Activated CD4-positive, alpha-beta T cell treated with anti-CD3 and anti-CD28 coated beads, Interleukin-2, amount 10 ng/mL, durations not matched to agents 7 days and 5 days (primary cell): ENCODE measurements at regions not wholly inside any gene's neighbourhood (a gene's known extent, or its start where the extent isn't known, plus 50 kb on each side); places are given as distances from the start of the nearest gene placed in this dataset.

Source experiments
- CTCF ChIA-PET: fragments of 350-600 bp; sonication (Branson Sonifier 250); formaldehyde crosslinking; loops from one replicate; lab custom pipeline; 2021; ENCODE audit warnings: antibody characterized with exemption; lab: Charles Lee
- POLR2A ChIA-PET: fragments of 350-600 bp; sonication (Branson Sonifier 250); formaldehyde crosslinking; loops from one replicate; lab custom pipeline; 2021; ENCODE audit warnings: antibody characterized with exemption; lab: Charles Lee
- DNase-seq: peaks from one replicate; pipeline ENCODE4 v3.0.0-alpha.2; 2020
- H3K27ac Mint-ChIP-seq: one replicate; pipeline ENCODE4 v1.8.0; 2021; ENCODE audit warnings: mild to moderate bottlenecking, moderate library complexity, mixed read lengths
- H3K27me3 Mint-ChIP-seq: one replicate; pipeline ENCODE4 v1.8.0; 2021; ENCODE audit warnings: mixed read lengths
- H3K36me3 Mint-ChIP-seq: one replicate; pipeline ENCODE4 v1.8.0; 2021; ENCODE audit warnings: low read depth, mixed read lengths
- H3K4me1 Mint-ChIP-seq: one replicate; pipeline ENCODE4 v1.8.0; 2021; ENCODE audit warnings: mixed read lengths
- H3K4me3 Mint-ChIP-seq: one replicate; pipeline ENCODE4 v1.8.0; 2021; ENCODE audit warnings: mild to moderate bottlenecking, moderate library complexity, mixed read lengths
- H3K9me3 Mint-ChIP-seq: one replicate; pipeline ENCODE4 v1.8.0; 2021; ENCODE audit warnings: mixed read lengths

DNA sequence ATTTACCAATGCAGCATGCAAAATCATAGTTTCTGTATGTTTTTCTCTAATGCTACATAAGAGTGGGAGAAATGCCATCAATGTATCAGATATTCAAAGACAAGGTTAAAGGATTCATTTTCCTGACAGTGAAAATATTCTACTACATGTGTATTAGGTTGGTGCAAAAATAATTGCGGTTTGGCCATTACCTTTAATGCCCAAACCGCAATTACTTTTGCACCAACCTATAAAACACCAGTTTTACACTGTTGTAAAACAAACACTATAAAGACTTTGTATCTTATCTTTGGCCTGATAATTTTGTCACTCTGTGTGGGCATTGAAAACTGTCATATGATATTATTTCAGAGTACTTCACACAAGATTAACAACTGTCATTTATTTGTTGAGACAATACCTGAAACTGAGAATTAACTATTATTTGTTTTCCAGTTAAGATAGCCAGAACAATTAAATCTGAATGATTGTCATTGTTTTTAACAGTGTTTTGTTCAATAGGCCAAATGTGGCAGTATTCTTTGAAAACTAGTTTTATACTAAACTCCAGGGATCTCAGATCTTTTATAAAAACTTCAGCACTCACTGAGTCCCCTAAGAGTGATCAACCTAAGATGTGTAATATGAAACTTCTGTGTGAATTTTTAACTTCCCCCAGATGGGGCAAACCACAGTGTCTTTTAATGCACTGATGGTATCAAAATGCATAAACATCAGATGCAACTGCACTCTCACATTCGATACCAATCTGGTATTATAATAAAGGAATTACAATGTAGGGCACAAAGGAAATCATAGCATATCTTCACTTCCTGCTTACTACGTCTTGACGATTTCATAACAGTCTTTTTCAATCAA is 53.8 kb upstream of the FBN2 start:
- POLR2A ChIA-PET = no interaction called here
- CTCF ChIA-PET = no interaction called here
- no peak for DNase-seq
- Mint-ChIP-seq H3K27ac (no peak overlapping the region), H3K27me3 (no peaks in the 10 kb centered on the region), H3K36me3 (no peaks in the 10 kb centered on the region), H3K4me1 (no peaks in the 10 kb centered on the region), H3K9me3 (no peaks in the 10 kb centered on the region), H3K4me3 (no peak overlapping the region)

DNA sequence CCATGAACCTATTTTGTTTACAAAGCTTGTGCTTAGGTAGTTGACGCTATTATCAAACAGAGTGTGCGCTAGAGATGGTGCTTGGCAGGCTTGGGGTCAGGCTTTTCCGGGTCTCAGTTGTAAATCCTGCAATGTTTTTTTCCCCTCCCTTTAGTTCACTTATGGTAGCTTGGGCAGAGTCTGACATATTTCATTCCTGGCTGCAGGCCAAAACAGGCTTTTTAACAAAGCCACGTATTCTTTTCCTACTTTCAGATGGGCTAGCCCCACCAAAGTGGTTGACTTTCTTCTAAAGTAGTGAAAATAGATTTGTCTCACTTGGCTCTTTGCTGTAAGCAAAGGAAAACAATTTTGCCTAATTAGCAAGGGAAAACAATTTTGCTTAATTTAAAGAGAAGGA is 58.0 kb upstream of the FBN2 start:
- ChIA-PET CTCF (interaction anchor here (0.7 kb wide), 1 partner anchor 51 kb away, joined by 3 read pairs; no protein-coding TSS in a partner anchor), POLR2A (no interaction called here)
- H3K27me3 Mint-ChIP-seq = no peaks in the 10 kb centered on the region
- H3K4me3 Mint-ChIP-seq = no peak overlapping the region
- H3K36me3 Mint-ChIP-seq = no peaks in the 10 kb centered on the region
- no peaks in the 10 kb centered on the region for H3K4me1 Mint-ChIP-seq
- DNase-seq = no peak
- no peak overlapping the region for H3K27ac Mint-ChIP-seq
- H3K9me3 Mint-ChIP-seq = no peaks in the 10 kb centered on the region

DNA sequence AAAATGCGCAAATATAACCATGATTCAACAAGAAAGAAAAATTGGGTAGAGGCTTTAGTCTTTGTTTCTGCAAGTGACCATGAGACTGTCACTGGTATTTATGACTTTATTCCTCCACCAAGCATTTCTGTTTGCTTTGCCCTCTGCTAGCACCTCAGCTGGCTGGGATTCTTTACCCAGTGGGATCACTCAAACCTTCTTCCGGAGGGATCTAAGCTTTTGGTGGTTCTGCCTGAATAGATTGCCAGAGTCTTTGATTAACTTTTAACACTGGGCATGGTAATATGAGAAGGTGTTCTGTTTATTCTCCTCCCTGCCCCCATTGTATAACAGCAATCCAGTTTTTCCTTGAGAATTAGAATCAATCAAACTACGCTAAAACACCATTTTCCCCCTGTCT is 59.1 kb upstream of the FBN2 start:
- Mint-ChIP-seq H3K27ac (no peak overlapping the region), H3K4me3 (no peak overlapping the region), H3K4me1 (no peaks in the 10 kb centered on the region), H3K36me3 (no peaks in the 10 kb centered on the region), H3K27me3 (no peaks in the 10 kb centered on the region), H3K9me3 (no peaks in the 10 kb centered on the region)
- ChIA-PET CTCF (no interaction called here), POLR2A (interaction anchor here (0.6 kb wide), 1 partner anchor 23 kb away, joined by 4 read pairs; no protein-coding TSS in a partner anchor)
- no peak for DNase-seq

DNA sequence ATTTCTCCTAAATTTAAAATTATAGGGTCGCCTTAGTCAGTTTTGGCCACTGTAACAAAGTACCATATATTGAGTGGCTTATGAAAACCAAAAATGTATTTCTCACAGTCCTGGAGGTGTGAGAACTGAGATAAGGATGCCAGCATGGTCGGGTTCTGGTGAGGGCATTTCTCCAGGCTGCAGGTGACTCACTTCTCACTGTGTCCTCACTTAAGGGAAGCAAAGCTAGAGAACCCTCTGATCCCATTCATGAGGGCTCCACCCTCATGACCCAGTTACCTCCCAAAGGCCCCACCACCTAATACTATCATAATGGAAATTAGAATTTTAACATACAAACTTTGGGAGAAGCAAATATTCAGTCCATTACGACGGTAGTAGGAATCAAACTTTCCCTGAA is 75.1 kb upstream of the FBN2 start:
- no peak overlapping the region for H3K27ac Mint-ChIP-seq
- no peak overlapping the region for H3K4me3 Mint-ChIP-seq
- no peak for DNase-seq

DNA sequence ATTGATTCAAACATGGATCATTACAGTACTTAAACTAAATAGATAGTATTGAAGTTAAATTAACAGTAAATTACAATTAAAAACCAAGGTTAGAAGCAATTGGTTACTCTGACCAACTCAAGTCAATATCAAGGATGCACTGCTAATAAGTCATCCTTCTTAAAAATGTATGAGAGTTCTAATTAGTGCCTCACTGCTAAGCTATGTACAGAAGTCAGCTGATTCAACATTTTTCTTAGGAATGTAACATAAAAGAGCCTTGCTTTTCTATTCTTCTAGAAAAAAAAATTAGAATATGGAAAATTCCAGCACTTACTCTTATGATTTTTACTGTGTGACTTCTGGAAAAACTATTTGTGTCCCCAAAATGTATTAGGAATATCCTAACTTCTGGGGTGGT is 75.7 kb upstream of the FBN2 start:
- H3K4me3 Mint-ChIP-seq = no peak overlapping the region
- POLR2A ChIA-PET = no interaction called here

More for the DNA sequence above, 75.1 kb upstream of the FBN2 start:
- peaks cover 2% of the 10 kb centered on the region for H3K9me3 Mint-ChIP-seq
- H3K36me3 Mint-ChIP-seq = no peaks in the 10 kb centered on the region
- CTCF ChIA-PET = no interaction called here
- POLR2A ChIA-PET = no interaction called here
- H3K27me3 Mint-ChIP-seq = no peaks in the 10 kb centered on the region
- no peaks in the 10 kb centered on the region for H3K4me1 Mint-ChIP-seq

DNA sequence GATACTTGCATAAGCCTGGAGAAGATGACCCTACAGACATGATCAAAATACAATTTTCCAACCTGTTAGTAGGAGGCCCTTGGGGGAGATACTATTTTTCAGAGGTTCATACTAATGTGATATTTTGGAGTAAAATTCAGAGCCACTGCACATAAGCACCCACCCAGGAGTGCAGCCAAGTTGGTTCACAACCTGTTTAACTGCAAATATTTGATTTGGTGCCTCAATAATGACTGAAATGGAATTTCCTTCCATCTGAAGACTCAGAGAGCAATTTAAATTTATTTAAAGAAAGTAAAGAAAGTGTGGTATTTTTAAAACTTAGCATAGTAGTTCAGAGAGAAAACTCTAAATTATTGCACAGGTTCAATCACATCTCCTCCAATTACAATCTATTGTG is 77.5 kb upstream of the FBN2 start:
- POLR2A ChIA-PET = no interaction called here
- CTCF ChIA-PET = no interaction called here
- H3K27ac Mint-ChIP-seq = no peak overlapping the region
- no peaks in the 10 kb centered on the region for H3K36me3 Mint-ChIP-seq
- no peaks in the 10 kb centered on the region for H3K9me3 Mint-ChIP-seq
- H3K4me1 Mint-ChIP-seq = no peaks in the 10 kb centered on the region
- no peak overlapping the region for H3K4me3 Mint-ChIP-seq
- no peak for DNase-seq
- H3K27me3 Mint-ChIP-seq = no peaks in the 10 kb centered on the region

More for the DNA sequence above, 75.7 kb upstream of the FBN2 start:
- DNase-seq = no peak
- Mint-ChIP-seq H3K27ac (no peak overlapping the region), H3K9me3 (no peaks in the 10 kb centered on the region), H3K27me3 (no peaks in the 10 kb centered on the region), H3K4me1 (no peaks in the 10 kb centered on the region), H3K36me3 (no peaks in the 10 kb centered on the region)
- CTCF ChIA-PET = no interaction called here

DNA sequence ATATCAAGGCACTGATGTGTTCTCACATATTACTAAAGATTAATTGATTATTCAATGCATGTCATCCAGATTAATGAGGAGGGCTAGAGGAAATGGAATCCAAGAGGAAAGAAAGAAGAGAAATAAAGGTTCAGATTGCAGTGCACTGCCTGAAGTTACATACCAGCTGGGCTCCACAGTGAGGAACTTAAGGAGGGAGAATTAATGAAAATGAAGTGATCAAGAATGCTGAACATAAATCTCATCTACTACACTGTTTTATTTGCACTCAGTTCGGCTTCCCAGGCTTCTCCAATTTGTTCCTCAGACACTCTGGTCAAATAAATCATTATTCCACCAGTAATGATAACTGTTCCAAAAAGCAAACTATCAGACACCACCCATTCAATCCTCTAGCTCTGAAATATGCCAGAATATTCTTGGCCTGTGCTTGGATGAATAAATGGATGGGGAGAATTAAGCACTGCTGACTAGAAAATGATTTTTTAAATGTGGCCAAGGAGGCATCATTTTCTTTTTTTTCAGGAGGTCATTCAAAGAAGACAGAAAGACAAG is 88.6 kb upstream of the FBN2 start:
- ChIA-PET POLR2A (no interaction called here), CTCF (no interaction called here)
- Mint-ChIP-seq H3K4me1 (no peaks in the 10 kb centered on the region), H3K9me3 (no peaks in the 10 kb centered on the region), H3K36me3 (no peaks in the 10 kb centered on the region), H3K27ac (no peak overlapping the region), H3K27me3 (peaks cover 1% of the 10 kb centered on the region), H3K4me3 (no peak overlapping the region)
- no peak for DNase-seq

DNA sequence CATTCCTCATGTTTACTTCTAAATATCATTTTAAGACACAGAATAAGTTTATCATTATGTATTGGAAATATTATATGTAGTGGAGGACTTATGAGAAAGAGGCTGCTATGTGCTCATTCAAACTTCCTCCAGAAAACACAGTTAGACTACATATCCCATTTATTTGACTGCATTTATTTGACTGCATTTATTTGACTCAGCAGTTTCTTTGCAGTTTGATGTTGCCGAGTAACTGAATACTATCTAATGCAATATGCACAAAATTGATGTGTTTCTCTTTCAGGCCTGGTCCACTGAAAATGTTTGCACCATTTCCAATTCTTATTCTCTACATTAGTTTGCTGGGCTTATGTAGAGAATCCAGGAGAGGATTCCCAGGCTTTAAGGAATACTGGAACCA is 89.9 kb upstream of the FBN2 start:
- ChIA-PET POLR2A (no interaction called here), CTCF (no interaction called here)
- Mint-ChIP-seq H3K27me3 (peaks cover 1% of the 10 kb centered on the region), H3K4me3 (no peak overlapping the region), H3K9me3 (no peaks in the 10 kb centered on the region), H3K4me1 (no peaks in the 10 kb centered on the region), H3K27ac (no peak overlapping the region), H3K36me3 (no peaks in the 10 kb centered on the region)
- DNase-seq = no peak

DNA sequence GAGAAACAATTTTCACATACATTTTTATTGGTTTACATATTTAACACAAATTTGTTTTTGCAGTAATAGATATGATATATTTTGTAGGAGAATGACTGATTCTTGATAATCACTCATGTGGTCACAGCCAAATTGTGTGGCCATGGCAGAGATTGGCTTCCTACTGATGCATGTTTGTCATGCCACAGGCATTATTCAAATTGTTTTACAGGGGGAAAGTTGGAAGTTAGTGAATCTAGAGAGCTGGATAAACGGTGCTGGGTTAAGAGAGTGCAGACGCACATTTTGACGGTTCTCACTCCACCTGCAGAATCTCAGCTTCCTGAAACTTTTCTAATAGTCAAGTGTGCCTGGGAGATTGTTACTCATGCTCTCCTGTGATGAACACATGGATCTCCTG is 91.1 kb upstream of the FBN2 start:
- POLR2A ChIA-PET = no interaction called here
- Mint-ChIP-seq H3K9me3 (peaks cover 3% of the 10 kb centered on the region), H3K36me3 (no peaks in the 10 kb centered on the region), H3K27me3 (no peaks in the 10 kb centered on the region), H3K27ac (no peak overlapping the region), H3K4me3 (no peak overlapping the region), H3K4me1 (no peaks in the 10 kb centered on the region)
- DNase-seq = no peak
- CTCF ChIA-PET = no interaction called here

DNA sequence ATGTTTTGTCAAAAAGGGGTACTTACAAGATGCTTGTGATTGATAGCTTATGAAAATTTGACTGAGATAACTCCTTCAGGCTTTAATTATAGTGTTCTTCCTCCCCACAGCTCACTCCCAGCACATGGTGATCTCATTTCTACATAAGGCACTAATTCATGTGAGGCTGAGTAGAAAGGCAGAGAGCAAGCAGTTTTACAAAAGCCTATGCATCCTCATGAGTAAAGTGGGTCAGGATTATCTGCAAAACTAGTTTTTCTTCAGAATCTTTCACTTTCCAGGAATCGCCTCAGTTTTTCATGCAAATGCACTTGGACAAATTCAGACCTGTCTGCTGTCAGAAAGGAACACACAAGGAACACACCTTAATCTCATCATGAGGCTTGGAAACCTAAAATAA is 92.1 kb upstream of the FBN2 start:
- no peak for DNase-seq
- ChIA-PET POLR2A (no interaction called here), CTCF (no interaction called here)
- Mint-ChIP-seq H3K4me1 (no peaks in the 10 kb centered on the region), H3K36me3 (no peaks in the 10 kb centered on the region), H3K27ac (no peak overlapping the region), H3K4me3 (no peak overlapping the region), H3K9me3 (peaks cover 4% of the 10 kb centered on the region), H3K27me3 (no peaks in the 10 kb centered on the region)

DNA sequence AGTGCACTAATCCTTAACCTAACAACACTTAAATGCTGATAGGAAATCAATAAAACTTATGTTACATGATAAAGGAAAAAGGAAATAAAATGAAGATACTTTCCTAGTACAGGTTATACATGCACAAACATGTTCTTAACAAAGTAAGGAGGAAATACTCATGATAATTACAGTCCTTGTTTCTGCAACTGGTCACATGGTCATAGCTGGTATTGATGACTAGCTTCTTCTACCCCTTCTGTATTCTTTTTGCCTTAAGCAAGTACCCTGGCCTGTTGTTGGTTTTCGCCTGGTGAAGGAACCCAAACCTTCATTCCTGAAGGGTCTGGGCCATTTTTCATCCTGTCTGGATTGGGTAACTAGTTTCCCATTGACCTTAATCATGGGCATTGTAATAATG is 93.7 kb upstream of the FBN2 start:
- Mint-ChIP-seq H3K4me3 (no peak overlapping the region), H3K36me3 (no peaks in the 10 kb centered on the region), H3K9me3 (peaks cover 4% of the 10 kb centered on the region), H3K27me3 (no peaks in the 10 kb centered on the region), H3K27ac (no peak overlapping the region), H3K4me1 (no peaks in the 10 kb centered on the region)
- ChIA-PET CTCF (no interaction called here), POLR2A (no interaction called here)
- DNase-seq = no peak

DNA sequence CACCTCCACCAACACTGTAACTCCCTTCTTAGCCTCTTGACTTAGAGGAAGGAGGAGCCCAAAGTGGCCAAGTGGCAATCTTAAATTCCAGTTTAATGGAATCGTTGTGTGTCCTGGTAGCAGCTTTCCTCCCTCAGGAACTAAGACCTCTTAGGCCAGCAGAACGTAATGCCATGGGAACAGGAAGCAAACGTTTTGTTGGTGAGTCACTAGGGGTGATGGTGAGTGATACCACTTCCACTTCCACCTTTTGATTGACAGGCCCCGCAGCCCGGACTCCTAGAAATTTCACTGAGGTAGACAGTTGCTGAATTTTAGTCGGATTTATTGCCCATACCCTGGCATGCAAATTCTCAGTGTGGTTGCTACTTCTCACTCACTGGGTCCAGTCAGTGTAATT is 94.2 kb upstream of the FBN2 start:
- ChIA-PET POLR2A (no interaction called here), CTCF (no interaction called here)
- no peak for DNase-seq
- H3K4me1 Mint-ChIP-seq = no peaks in the 10 kb centered on the region
- no peak overlapping the region for H3K27ac Mint-ChIP-seq
- peaks cover 4% of the 10 kb centered on the region for H3K9me3 Mint-ChIP-seq
- no peaks in the 10 kb centered on the region for H3K27me3 Mint-ChIP-seq
- H3K4me3 Mint-ChIP-seq = no peak overlapping the region
- H3K36me3 Mint-ChIP-seq = no peaks in the 10 kb centered on the region

DNA sequence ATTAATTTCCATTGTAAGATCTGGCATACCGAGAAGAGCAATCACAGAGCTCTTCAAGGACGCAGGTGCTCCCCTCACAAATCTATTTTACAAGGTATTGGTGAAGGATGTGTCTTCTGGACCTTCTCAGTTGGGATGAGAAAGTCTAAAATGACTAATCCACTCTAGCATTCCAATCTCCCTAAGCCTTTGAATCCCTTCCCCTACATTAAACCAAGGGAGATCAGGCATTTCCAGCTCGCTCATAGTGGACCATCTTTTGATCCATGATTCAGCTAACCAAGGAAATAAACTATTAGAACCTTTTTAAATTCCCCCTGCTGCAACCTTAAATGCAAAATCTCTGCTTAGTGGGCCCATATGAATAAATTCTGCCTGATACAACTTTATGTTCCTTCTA is 95.9 kb upstream of the FBN2 start:
- H3K4me3 Mint-ChIP-seq = no peak overlapping the region
- H3K4me1 Mint-ChIP-seq = no peaks in the 10 kb centered on the region
- CTCF ChIA-PET = no interaction called here
- peaks cover 4% of the 10 kb centered on the region for H3K9me3 Mint-ChIP-seq
- no peaks in the 10 kb centered on the region for H3K36me3 Mint-ChIP-seq
- no peaks in the 10 kb centered on the region for H3K27me3 Mint-ChIP-seq
- H3K27ac Mint-ChIP-seq = no peak overlapping the region
- no peak for DNase-seq
- POLR2A ChIA-PET = no interaction called here

DNA sequence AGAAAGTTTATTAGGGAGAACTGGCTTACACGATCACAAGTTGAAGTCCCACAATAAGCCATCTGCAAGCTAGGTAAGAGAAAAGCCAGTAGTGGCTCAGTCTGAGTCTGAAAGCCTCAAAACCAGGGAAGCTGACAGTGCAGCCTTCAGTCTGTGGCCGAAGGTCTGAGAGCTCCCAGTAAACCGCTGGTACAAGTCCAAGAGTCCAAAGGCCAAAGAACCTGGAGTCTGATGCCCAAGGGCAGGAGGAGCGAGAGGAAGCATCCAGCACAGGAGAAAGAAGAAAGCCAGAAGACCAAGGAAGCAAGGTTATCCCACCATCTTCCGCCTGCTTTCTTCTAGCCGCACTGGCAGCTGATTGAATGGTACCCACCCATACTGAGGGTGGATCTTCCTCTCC is 97.3 kb upstream of the FBN2 start:
- no peak overlapping the region for H3K27ac Mint-ChIP-seq
- no peaks in the 10 kb centered on the region for H3K36me3 Mint-ChIP-seq
- DNase-seq = no peak
- H3K4me3 Mint-ChIP-seq = no peak overlapping the region
- no peaks in the 10 kb centered on the region for H3K27me3 Mint-ChIP-seq
- ChIA-PET POLR2A (no interaction called here), CTCF (no interaction called here)
- H3K4me1 Mint-ChIP-seq = no peaks in the 10 kb centered on the region
- H3K9me3 Mint-ChIP-seq = peaks cover 4% of the 10 kb centered on the region
